ENCODE measurements at regions not wholly inside any gene's neighbourhood (a gene's known extent, or its start where the extent isn't known, plus 50 kb on each side); places are given as distances from the start of the nearest gene placed in this dataset.

GRCh38 chr4:189861101-189861500 is 79.6 kb upstream of the FRG1 start:
- no peak for TF ChIP-seq POLR2A (IDR thresholded peaks at IDR 0.05)
- TF ChIP-seq CTCF (IDR thresholded peaks at IDR 0.05), result no peak

Measured in lower leg skin (tissue), 3 donors.